ENCODE measurements at regions not wholly inside any gene's neighbourhood (a gene's known extent, or its start where the extent isn't known, plus 50 kb on each side); places are given as distances from the start of the nearest gene placed in this dataset.

DNA sequence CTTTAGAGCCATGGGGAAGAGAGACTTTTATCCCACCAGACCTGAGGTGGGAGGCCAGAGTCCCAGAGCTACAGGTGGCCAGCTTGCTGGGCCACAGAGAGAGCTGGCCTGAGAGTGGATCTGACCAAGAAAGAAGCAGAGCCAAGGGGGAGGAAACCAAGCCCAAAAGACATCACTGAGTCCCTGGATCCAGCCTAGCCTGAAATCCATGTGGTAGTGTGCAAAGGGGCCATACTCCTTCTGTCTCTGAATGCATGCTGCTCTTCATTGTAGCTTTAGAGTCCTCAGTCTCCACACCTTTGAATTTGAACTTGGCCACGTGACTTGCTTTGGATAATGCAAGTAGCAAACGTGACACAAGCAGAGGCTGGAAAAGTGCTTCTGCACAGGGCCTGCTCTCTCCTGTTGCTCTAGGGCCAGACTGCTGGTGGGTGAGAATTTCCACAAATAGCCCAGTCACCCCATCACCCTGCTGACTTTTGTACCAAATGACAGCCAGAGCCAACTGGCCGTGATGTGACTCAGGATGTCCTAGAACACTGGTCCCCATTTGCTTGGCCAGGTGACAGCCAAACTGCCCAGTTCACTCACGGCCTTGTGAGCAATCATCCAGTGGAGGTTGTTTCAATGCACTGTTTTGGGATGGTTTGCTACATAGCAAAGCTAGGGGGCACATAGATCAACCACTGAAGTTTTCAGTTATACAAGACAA, 93.6 kb downstream of the DHCR7 start:
- TF ChIP-seq GATA2 (IDR thresholded peaks at IDR 0.05; ENCODE audit: low read depth, low read length), result no peak
- no peak for TF ChIP-seq GATA3 (IDR thresholded peaks at IDR 0.05; ENCODE audit: low read depth, low read length)
